SK-N-SH treated with all-trans-retinoic acid at 6 μM for 48 hours (cell line): ENCODE measurements at regions not wholly inside any gene's neighbourhood (a gene's known extent, or its start where the extent isn't known, plus 50 kb on each side); places are given as distances from the start of the nearest gene placed in this dataset.

ENCODE experiments used
- ESRRG ChIP-seq: fragments of 250-450 bp; sonication (Bioruptor Pico); IDR thresholded peaks from 2 replicates; pipeline ENCODE4 v1.6.1; 2021; ENCODE audit warnings: mild to moderate bottlenecking
- ISL1 ChIP-seq: fragments of 250-450 bp; sonication (Bioruptor Pico); IDR thresholded peaks from 2 replicates; pipeline ENCODE4 v2.1.2; 2022; ENCODE audit warnings: mild to moderate bottlenecking, moderate library complexity
- PPARA ChIP-seq: fragments of 250-450 bp; sonication (Bioruptor Pico); IDR thresholded peaks from 2 replicates; pipeline ENCODE4 v1.5.0; 2020; ENCODE audit warnings: mild to moderate bottlenecking, borderline replicate concordance
- RARB ChIP-seq: fragments of 250-450 bp; sonication (Bioruptor Pico); IDR thresholded peaks from 2 replicates; pipeline ENCODE4 v1.8.0; 2021; ENCODE audit warnings: mild to moderate bottlenecking, moderate library complexity
- ZNF565 ChIP-seq: fragments of 450-650 bp; formaldehyde crosslinking; conservative IDR thresholded peaks from 2 replicates; pipeline ENCODE4 v1.5.0; 2020; ENCODE audit warnings: low read depth, mild to moderate bottlenecking, moderate library complexity

- TF ChIP-seq ESRRG (no peak), PPARA (no peak), RARB (CRISPR knock-in tag) (no peak), ZNF565 (no peak), ISL1 (CRISPR knock-in tag) (no peak)
These were observed 140.9 kb upstream of the FAM3C start for GRCh38 chr7:121537031-121537430.
